Spleen (tissue), 7 donors: ENCODE measurements at regions not wholly inside any gene's neighbourhood (a gene's known extent, or its start where the extent isn't known, plus 50 kb on each side); places are given as distances from the start of the nearest gene placed in this dataset.

Experiments
- CTCF ChIP-seq, 11 experiments: fragments of 200-600 bp in 7 of 11; fragments of 450-650 bp in 4 of 11; sonication (generic) in 4 of 11; IDR thresholded peaks in 8 of 11; conservative IDR thresholded peaks in 3 of 11; 1 replicate in 7 of 11; 2 replicates in 4 of 11; pipeline versions ENCODE4 v1.4.0 to v1.8.0; 2016 to 2021; ENCODE audit warnings: antibody characterized with exemption in 11 of 11, inconsistent platforms in 4 of 11, mild to moderate bottlenecking in 1 of 11
- POLR2A ChIP-seq, 3 donors: fragments of 450-650 bp; IDR thresholded peaks; one replicate each; pipeline ENCODE4 v1.5.1; 2017; ENCODE audit warnings: antibody characterized with exemption in 3 of 3, mild to moderate bottlenecking in 1 of 3
- POLR2AphosphoS5 ChIP-seq, 3 donors: sonication (generic); formaldehyde crosslinking; IDR thresholded peaks; one replicate each; pipeline ENCODE4 v1.5.1; 2017; ENCODE audit warnings: antibody characterized with exemption in 3 of 3
- donor health status: DM: no; HTN: no; CAD: no; lungs with moderate emphysema.
- donor health status: DM: no; HTN: no; CAD: no.
- donor health status: DM: no; HTN: no; CAD: no.

GRCh38 chr6:149140910-149141290 lies 176.6 kb upstream of the TAB2 start:
- no peak for TF ChIP-seq POLR2A (IDR thresholded peaks at IDR 0.05)
- TF ChIP-seq POLR2AphosphoS5 (IDR thresholded peaks at IDR 0.05): no peak
- no peak for TF ChIP-seq CTCF (IDR thresholded peaks at IDR 0.05 in 8 of 11, conservative IDR thresholded peaks at IDR 0.05 in 3 of 11)
